ENCODE measurements at regions not wholly inside any gene's neighbourhood (a gene's known extent, or its start where the extent isn't known, plus 50 kb on each side); places are given as distances from the start of the nearest gene placed in this dataset.

GRCh38 chr4:175947117-175947722, 118.4 kb upstream of the WDR17 start:
- DNase-seq = peak; percentile 18

- DNase-seq = no peak
Measured at GRCh38 chr4:175951794-175952193, 113.8 kb upstream of the WDR17 start.

DNA sequence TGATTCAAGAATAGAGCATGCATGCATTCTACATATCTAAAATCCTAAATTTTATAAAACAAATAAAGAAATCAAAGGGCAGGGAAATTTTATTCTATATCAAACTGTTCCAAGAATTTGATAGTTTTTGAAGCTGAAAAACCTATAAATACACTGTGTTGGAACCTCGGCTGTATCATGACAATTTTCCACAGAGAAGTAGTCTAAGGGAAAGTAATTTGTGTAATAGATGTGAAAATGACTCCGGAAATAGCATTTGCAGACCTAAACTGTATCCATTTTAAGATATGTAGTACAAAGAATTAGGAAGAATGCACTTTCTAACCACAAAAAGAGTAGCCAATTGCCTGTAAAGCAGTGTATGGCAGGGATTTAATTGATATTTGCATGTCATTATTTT, 112.5 kb upstream of the WDR17 start:
- no peak for DNase-seq

GRCh38 chr4:175953960-175954521, 111.6 kb upstream of the WDR17 start:
- no peak for DNase-seq

GRCh38 chr4:175954685-175955084, 111.0 kb upstream of the WDR17 start:
- DNase-seq = no peak

- no peak for DNase-seq
Measured at GRCh38 chr4:175961604-175962003, 104.0 kb upstream of the WDR17 start.

- DNase-seq = no peak
Measured at GRCh38 chr4:175970072-175970471, 95.6 kb upstream of the WDR17 start.

GRCh38 chr4:175970724-175971123, 94.9 kb upstream of the WDR17 start:
- no peak for DNase-seq

- no peak for DNase-seq
Measured at GRCh38 chr4:175971388-175972179, 94.1 kb upstream of the WDR17 start.

DNA sequence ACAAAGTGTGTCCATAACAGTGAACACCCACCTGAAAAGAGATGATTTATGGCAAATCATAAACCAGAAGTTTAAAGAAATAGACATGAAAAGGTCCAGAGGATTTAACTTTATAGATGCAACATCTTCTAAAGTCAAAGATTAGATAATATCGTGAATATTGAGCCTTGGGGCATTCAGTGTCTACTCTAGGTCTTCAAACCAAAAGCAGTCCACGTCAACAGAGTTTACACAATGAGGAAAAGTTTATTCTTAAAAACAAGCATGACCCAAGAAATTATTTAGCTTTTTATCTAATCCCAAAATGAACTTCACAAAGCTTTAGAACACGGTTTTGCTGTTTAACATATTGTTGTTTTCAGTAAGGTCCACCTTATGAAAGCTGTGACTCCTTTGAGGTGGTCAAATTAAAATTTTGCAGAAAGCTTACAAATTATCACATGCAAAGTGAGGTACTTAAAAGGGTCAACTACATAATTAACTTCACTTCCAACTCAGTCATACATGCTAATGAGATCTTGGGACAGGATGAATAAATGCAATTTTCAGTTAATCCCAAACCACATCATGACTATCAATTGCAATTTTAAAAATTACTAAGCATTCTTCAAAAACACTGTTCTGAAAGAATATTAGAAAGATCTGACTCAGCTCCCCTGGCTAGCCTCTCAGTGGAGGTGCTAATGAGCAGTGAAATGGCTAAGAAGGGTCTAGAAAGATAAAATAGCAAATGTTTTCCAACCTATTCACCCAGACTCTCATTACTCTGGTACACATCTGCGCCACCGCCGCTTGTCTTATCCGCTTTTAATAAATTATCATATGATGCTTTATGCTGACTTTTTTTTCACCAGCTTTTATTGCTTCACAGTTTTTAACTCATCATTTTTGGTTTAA, 92.4 kb upstream of the WDR17 start:
- no peak for DNase-seq

- no peak for DNase-seq
Measured at GRCh38 chr4:175983636-175984035, 82.0 kb upstream of the WDR17 start.

GRCh38 chr4:175986668-175987067, 79.0 kb upstream of the WDR17 start:
- DNase-seq = no peak

- DNase-seq = no peak
Measured at GRCh38 chr4:175988511-175988910, 77.1 kb upstream of the WDR17 start.

DNA sequence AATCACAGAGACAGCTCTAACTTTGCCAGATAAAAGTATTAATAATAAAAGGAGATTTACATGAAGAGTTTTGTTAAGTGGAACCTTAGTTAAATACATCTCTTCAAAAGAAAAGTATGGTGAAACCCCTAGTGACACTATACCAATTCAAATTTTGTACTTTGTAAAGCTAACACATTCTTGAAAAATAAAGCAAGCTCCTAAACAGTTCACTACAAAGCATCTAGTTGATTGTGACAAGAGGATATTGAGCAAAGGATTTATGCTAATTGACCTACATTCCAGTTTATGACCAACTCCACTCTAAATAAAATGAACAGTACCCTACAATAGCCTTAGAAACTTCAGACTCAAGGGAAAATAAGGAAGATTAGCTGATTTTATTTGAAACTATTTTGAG, 69.4 kb upstream of the WDR17 start:
- no peak for DNase-seq

DNA sequence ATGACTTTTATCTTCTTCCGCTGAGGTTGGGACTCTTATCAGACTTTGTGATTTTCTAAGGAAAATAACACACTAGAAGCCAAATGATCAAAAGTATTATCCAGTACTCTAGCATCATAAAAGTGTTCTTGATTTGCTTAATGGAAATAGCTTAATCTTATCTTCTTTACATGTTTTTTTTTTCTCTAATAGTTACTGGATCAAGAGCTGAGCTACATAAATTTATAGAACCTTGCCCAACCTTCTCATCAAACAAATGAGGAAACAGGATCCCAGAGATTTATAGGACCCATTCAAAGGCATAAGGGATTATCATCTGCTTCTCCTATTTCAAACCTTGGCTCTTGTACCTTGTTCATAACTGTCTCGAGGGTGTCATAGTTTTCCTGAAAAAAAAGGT, 68.3 kb upstream of the WDR17 start:
- DNase-seq = no peak

GRCh38 chr4:175998782-175999181, 66.9 kb upstream of the WDR17 start:
- DNase-seq = peak; percentile 15

DNA sequence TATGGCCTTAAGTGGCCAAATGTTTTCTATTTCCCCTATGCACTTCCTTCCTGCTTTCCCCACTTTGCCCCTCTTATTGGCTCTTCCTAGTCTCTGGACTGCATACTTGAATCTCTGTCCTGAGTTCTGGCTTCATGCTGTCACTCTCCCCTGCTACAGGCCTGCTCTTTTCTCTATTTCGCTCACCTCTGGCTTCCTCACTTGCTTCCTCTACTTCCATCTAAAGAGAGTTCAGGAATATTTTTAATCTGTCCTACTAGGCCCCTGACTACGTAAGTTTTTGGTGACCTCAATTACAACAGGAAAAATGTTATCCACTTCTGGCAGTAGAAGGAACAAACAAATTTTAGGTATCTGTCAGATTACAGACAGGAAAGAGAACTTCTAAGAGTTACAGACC, 65.7 kb upstream of the WDR17 start:
- no peak for DNase-seq

- DNase-seq = peak; percentile 61
Measured at GRCh38 chr4:176001151-176002006, 64.3 kb upstream of the WDR17 start.

GRCh38 chr4:176002007-176002613, 63.5 kb upstream of the WDR17 start:
- DNase-seq = peak; percentile 15

GRCh38 chr4:176005766-176006165, 59.9 kb upstream of the WDR17 start:
- DNase-seq = no peak

DNA sequence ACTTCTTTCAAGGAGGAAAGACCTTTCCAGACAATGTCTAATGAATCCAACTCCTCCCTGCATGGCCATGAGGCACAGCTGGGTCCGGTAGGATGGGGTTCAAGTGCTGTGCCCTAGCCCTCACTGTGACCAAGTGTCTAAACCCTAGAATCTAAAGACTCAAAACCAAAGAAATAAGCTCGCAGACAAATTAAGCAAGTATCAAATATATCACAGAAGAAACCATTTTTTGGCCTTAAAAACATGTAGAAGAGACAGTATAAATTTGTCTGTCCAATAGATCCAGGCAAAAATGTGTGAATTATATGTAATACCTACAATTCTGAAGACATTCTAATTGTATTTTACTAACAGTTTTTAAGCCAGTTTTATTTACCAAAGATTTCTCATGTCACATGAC, 56.4 kb upstream of the WDR17 start:
- no peak for DNase-seq

Data from left kidney (tissue), 1 donor.